ENCODE measurements at regions not wholly inside any gene's neighbourhood (a gene's known extent, or its start where the extent isn't known, plus 50 kb on each side); places are given as distances from the start of the nearest gene placed in this dataset.
A peak's percentile ranks its signal among the peaks of the same experiment; 100 is the strongest.

DNA sequence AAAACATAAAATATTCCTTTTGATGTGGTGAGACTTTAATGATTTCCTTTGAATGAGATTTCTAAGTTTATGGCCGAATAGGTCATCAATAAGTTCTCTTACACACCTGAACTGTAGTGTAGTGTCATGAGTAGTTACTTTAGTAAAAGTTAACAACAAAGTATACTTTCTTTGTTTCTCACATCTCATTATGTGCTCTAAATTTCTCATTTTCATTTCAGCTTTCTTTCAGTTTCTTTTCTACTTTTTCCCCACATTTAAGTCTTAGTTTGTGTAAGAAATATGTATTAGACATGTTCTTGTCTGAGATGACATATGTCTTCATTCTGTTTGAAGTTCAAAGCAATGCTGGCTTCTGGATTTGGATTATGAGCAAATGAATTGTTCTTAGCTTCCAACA lies 348.1 kb downstream of the ANKRD7 start:
- no peak for DNase-seq (ENCODE audit: low spot score)

DNA sequence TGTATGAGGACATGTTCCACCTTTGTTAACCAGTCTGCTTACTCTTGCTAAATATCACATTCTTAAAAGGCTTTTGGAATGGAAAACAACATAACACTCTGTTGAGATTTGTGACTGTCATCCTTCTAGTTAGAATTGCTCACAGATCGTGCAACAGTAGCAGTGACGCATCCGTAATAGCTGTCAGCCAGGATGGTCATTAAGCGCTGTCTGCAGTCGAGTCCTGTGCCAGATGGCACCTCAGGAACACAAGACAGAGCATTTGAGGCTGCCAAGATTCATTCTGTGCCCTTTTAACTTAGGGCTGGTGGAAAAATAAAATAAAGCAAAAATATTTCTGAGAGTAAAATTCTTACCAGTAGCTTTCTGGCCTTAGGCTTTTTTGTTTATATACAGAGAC lies 348.6 kb downstream of the ANKRD7 start:
- no peak for DNase-seq (ENCODE audit: low spot score)

DNA sequence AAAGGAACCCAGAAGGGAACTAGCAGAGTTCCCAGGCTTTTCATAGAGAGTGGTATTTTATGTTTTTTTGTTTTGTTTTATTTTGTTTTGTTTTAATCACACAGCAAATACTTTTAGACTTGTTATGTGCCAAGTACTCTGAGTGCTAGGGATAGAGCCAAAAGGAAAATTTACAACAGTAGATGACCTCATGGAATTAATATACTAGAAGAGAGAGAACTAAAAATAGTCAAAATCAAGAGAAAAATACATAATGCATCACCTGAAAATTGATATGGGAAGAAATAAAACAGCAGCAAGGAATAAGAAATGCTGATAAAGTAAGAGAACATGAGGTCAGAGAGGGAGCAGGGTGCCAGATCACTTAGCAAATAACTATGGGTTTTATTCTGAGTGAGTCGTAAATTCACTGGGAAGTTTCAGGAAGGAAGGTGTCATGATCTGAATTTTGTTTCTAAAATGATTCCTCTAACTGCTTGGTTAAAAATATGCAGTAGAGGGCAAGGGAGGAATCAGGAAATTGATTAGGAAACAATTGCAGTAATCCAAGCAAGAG lies 351.0 kb downstream of the ANKRD7 start:
- DNase-seq (ENCODE audit: low spot score), result no peak

DNA sequence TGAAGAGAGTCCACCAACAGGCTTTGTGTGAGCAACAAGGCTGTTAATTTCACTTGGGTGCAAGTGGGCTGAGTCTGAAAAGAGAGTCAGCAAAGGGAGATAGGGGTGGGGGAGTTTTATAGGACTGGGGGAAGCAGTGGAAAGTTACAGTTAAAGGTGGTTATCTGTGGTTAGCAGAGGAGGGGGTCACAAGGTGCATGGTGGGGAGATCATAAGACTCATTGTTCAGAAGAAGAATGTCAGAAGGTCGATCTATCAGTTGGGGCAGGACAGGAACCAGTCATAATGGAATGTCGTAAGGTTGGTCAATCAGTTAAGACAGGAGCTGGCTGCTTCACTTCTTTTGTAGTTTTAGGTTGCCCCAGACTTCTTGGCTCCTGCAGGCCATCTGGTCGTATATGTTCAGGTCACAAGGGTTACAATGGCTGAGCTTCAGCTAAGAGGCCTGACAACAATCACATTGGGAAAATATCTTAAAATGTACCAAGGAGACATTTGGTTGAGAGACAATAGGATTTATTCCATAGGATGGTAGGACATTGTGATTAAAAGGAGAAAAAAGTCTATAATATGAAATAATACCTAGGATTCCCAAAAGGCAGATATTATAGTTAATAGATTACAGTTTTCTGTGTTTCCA lies 356.4 kb downstream of the ANKRD7 start:
- no peak for DNase-seq (ENCODE audit: low spot score)

DNA sequence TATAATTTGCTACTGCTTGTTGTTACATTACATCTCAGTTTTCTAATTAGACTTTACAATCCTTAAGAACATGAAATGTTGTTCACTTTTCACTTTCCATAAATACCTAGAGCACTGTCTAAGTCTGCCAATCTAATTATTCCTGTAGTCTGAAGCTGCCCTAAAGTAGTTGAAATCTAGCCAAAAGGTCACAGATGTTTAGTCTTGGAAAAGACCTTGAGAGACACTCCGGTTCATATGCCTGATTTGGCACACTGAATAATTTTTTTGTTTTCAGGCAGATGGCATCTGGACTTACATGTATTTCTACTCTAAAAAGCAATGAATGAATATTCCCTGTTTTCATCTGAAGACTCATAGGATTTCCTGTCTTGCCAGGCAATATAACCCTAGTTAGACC lies 359.1 kb downstream of the ANKRD7 start:
- no peak for DNase-seq (ENCODE audit: low spot score)

DNA sequence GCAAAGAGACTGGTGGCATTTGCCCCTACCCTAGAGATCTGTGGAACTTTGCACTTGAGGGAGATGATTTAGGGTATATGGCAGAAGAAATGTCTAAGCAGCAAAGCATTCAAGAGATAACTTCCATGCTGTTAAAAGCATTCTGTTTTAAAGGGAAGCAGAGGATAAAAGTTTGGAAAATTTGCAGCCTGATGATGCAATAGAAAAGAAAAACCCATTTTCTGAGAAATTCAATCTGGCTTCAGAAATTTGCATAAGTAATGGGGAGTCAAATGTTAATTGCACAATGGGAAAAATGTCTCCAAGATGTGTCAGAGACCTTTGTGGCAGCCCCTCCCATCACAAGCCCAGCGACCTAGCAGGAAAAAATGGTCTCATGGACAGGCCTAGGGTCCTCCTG lies 361.7 kb downstream of the ANKRD7 start:
- no peak for DNase-seq (ENCODE audit: low spot score)

DNA sequence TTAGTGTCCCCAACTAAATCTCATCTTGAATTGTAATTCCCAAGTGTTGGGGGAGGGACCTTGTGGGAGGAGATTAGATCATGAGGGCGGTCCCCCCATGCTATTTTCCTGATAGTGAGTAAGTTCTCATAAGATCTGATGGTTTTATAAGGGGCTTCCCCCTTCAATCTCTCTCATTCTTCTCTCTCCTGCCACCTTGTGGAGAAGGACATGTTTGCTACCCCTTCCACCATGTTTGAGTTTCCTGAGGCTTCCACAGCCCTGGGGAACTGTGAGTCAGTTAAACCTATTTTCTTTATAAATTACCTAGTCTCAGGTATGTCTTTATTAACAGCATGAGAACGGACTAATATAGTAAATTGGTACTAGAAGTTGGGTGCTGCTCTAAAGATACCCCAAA lies 365.6 kb downstream of the ANKRD7 start:
- no peak for DNase-seq (ENCODE audit: low spot score)

DNA sequence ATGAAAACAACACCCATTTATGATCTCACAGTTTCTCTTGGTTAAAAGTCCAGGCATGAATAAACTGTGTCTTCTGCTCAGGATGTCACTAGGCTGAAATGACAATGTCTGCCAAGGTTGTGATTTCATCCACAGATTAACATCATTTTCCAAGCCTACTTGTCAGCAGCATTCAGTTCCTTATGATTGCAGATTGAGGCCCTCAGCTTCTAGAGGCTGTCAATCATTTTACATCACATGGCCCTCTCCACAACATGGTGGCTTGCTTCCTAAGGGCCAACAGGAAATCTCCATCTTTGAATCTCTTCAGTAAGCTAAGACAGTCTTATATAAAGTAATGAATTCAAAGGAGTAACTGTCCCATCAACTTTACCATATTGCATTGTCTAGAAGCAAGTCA lies 377.6 kb downstream of the ANKRD7 start:
- no peak for DNase-seq (ENCODE audit: low spot score)

DNA sequence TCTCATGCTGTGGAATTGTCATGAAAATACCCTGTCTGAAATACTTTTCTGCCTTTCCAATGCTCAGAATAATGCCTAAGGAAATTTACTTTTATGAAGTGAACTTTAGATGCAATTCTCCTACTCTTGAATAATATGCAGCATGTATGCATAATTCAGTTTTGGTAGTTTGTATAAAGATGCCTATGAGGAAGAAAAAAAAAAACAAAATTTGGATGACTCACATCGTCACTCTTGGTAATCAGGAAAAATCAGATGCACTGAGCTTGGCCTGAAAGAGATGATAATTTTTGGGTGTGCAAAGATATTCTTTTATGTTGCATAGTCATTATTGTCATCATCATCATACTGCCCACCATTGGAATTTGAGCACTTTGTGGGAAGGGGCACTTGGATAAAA lies 382.1 kb downstream of the ANKRD7 start:
- no peak for DNase-seq (ENCODE audit: low spot score)

DNA sequence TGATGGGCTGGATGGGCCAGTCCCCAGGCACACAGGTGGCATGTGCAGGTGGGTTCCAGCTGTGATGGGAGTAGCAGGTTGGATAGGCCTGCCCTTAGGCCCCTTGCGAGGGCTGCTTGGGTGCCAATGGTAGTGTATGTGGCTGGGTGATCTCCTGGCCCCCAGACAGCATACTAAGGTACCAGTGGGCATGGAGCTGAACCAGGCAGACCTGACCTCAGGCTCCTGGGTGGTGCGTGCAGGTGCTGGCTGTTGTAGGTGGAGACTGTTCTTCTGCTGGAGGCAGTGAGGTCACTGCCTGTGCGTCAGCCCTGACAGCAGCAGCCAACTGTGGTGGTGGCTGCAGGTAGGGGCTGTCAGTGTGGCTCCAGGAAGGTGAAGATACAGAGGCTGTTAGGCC lies 384.7 kb downstream of the ANKRD7 start:
- no peak for DNase-seq (ENCODE audit: low spot score)

DNA sequence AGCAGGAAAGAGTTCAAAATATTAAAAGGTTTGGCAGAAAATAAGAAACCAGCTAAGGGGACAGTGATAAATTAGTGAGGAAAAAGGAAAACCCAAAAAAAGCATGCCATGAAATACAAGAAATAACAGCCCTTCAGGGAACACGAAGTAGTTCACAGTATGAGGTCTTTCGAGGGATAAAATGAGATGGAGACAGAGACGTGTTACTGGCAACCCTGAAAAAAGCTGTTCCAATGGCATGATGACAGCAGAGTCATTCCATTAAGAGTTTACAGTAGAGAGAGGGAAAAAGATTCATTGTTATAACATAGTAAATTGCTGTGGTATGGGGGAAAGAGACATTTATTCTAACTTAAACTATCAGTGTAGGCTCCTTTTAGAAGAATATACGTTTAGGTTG lies 391.2 kb downstream of the ANKRD7 start:
- DNase-seq (ENCODE audit: low spot score), result no peak

DNA sequence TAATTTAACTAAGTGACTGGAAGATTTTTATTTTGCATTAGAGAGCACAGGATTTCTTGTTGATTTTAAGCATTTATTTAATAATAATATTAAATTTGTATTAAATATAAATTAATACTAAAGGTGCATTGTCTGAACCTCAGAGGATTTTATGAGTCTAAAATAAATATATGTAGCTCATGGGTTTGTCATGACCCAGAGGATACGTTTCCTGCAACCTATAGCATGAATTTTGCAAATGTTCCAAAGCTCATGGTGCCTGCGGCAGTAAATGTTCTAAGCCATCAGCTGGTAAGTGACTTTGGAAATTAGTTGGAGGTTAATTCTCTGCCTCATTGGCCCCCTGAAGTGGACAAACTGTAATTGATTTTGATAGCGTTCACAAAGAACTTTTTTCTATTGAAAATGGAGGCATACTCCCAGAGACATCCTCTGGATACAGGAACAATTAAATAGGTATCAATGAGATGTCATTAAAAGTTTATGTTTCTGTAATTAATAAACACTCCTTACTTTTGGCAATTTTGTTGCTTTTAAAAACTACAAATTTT lies 397.4 kb downstream of the ANKRD7 start:
- no peak for DNase-seq (ENCODE audit: low spot score)

DNA sequence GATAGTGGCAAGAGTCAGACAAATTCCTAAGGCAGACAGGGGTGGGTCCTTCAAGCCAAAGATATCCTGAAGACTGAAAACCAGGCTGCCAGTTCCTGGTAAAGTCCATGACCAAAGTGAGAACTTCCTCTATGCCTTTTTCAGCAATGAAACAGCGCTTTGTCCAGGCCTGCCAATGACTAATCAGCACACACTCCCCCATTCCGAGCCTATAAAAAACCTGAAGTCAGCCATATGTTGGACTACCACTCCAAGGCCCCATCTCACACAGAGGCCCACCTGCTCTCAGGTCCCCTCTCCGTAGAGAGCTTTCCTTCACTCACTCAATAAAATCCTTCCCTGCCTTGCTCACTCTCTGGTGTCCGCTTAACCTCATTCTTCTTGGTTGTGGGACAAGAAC lies 402.2 kb downstream of the ANKRD7 start:
- no peak for DNase-seq (ENCODE audit: low spot score)

DNA sequence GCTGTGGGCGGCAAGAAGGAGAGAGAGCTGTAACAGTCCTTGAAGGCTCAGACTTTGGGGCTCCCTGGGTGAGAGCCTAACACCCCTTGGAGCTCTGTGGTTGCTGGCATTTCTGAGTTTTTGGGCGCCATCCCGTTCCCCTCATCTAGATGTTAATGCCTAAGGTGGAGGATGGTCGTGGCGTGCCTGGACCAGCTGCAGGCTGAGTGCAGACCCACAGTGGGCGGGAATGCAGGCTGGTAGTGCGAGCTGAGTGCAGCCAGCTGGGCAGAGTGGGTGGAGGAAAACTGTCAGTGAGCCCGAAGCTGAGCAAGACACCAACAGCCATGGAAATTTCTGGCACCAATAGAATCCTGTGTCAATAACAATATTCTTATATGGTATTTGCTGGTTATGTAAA lies 403.0 kb downstream of the ANKRD7 start:
- no peak for DNase-seq (ENCODE audit: low spot score)

DNA sequence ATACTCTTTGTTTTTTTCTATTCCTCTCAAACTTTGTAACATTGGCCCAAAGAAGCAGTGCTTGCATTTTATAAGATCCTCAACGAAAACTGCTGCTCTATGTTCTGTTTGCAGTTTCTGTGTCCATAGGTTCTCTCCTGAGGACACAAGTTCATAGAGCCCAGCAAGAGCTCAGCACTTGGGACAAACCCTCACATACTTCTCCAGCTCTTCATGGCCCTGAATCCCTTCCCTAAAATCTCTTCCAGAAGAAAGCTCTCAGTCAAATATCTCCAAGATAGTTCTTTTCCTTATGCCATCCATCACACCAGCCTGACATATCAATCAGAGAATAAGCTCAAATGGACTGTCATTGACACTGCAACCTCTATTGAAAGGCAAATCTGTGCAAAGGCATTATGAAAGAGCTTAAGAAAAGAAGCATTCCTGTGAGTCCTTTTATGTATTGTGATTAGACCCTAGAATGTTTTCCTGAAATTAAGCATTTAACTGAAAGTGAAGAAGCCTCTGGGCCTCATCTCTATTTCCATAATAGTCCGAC lies 405.5 kb downstream of the ANKRD7 start:
- DNase-seq (ENCODE audit: low spot score), result no peak

DNA sequence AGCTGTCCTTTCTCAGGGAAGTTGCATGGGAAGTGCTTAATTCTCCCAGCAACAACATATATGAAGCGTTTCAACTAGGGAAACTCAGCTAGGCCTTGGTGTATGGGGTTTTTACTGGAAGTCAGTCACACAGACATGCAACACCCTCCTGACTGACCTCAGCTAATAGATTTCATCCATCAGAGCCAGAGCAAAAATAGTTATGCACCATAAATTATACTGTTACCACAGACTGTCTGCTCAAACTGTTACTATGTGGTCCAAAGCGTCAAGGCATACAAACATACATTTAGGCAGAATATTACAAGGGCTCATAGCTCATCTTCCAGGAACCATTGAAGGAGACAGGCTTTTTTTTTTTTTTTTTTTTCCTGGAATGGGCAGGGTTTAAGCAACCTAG lies 417.9 kb downstream of the ANKRD7 start:
- DNase-seq (ENCODE audit: low spot score), result no peak

DNA sequence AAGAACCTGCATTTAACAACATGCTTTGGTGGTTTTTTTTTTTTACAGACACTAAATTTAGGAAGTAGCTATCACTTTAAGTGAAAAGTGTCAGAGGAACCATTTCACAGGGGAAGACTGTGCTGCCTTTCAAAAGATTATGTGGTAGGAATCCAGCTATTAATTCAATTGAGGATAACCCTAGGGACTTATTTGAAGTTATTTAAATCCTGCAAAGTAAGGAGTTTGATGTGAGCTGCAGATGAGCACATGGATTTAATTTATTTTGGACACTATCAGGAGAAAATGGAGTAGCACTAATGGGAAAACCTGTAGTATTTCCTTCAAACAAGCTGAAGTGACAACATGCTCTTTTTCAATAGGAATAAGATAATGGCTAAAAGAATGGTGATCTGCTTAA lies 419.8 kb downstream of the ANKRD7 start:
- no peak for DNase-seq (ENCODE audit: low spot score)

DNA sequence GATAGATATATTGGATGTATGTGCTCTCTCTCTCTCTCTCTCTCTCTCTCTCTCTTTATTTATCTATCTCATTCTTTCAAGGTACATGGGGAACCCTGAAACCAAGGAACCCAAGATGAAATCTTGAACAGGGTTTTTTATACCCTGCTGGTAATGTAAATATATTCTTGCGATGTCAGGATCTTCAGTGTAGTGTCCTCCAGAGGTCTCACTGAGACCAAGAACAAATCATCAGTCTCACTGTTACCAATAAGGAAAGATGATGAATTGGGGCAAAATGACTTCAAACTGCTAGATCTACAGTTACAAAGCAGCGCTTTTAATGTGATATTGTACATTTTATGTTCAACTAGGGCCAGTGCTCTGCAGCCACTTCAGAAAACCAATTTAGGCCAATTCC lies 423.5 kb downstream of the ANKRD7 start:
- DNase-seq (ENCODE audit: low spot score), result no peak

DNA sequence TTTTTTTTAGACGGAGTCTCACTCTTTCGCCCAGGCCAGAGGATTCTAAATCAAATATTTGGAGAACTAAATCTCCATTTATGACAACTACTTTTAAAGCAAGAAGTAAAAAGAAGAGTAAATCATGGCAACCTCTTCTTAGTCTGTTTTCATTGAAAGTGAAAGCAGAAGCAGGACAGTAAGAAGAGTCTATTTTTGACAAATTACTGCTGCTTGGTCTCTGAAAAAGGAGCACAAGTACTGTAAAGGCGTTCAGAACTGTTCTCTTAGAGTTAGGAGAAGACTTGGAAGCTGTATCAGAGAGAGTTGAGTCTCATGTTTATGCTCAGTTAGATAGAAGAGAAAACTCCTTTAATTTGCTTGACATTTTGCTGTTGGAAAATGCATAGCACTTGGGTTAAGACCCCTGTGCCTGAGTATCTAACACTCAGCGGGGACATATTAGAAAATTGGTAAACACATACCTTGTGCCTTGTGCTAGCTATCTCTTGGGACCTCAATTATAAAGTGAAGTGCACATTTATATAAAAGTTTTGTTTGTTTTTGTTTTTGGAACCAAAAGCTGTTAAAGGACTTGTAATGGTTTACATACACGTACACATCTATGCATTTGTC lies 433.0 kb downstream of the ANKRD7 start:
- DNase-seq (ENCODE audit: low spot score), result peak; percentile 6

DNA sequence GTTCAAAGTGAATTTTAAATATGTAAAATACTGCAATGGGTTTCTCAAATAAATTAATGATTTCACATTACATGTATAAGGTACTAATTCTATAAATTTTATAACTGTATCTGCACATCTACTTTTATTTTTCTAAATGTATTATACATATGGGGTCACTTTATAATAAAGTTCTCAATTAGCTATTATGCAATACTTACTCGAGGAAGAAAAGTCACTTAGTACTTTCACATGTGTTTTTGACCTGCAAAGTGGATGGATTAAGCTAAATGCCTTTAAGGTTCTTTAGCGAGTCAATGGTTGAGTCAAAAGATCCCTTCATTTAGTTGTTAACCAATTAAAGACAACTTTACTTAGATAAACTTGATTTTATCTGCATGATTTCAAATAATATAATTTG lies 437.8 kb downstream of the ANKRD7 start:
- DNase-seq (ENCODE audit: low spot score), result no peak

DNA sequence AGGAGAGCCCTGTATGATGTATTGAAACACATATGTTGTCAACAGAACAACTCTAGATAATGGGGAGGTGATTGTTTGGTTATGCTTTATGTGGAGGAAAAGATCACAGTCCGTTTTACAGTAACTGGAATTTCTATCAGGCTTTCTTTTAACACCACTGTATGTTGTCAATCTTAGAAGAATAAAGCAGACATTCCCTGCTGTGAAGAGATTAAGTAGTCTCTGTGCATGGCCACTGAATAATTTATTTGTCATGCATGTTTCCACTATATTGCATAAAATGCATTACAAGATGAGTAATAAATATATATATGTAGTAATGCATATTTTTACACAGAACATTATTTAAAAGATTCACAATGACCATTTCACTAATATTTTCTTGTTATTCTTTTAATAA lies 440.0 kb downstream of the ANKRD7 start:
- DNase-seq (ENCODE audit: low spot score), result no peak

DNA sequence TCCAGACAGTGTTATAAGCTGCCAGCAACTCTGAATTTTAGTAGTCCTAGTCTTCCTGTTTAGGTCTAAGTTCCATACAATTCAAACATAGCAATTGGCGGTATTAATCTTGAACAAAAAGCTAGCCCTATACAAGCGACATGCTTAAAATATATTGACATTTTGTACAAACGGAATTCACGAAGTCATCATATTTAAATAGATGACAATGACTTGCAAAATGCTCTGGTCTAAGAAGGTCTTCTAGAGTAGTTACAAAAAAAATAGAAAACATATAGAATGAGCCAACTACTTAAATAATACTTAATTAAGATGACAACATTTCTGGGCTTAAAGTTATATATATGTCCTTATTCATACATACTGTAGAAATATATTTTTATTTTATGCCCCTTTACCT lies 446.6 kb downstream of the ANKRD7 start:
- no peak for DNase-seq (ENCODE audit: low spot score)

DNA sequence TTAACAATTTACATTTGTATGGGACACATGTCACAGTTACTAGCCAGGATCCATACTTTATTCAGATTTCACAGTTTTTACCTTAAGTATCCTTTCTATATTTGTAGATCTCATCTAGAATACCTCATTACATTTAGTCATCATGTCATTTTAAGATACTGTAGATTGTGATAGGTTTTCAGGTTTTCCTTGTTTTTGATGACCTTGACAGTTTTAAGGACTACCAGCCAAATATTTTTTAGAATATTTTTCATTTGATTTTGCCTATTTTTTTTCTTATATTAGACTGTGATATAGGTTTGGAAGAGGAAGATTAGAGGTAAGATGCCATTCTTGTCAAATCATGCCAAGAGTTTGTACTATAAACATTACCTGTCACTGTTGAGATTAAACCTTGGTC lies 460.3 kb downstream of the ANKRD7 start:
- no peak for DNase-seq (ENCODE audit: low spot score)

Measured in umbilical cord (tissue), 1 donor.